Right lobe of liver (tissue), 6 donors: ENCODE measurements at regions not wholly inside any gene's neighbourhood (a gene's known extent, or its start where the extent isn't known, plus 50 kb on each side); places are given as distances from the start of the nearest gene placed in this dataset.

ENCODE experiments used
- ATAC-seq, 4 donors: fragments of 200-7000 bp; cut with Tn5 transposase; one replicate each; pipeline ENCODE4 v1.9.1; 2020; ENCODE audit warnings: mild to moderate bottlenecking in 4 of 4, moderate library complexity in 4 of 4
- DNase-seq, 3 donors: peaks; one replicate each; pipeline ENCODE4 v3.0.0-alpha.2; 2020
- H3K27ac ChIP-seq, 3 donors: fragments of 200-600 bp; one replicate each; pipeline ENCODE4 v1.8.0; 2022
- H3K27me3 ChIP-seq, 2 donors: fragments of 200-600 bp; one replicate each; pipeline ENCODE4 v1.8.0; 2022
- H3K36me3 ChIP-seq, 4 donors: fragments of 200-600 bp; sonication (generic) in 1 of 4; one replicate each; pipeline versions ENCODE4 v1.5.1 to v1.8.0; 2017 to 2022; ENCODE audit warnings: control low read depth in 1 of 4
- H3K4me1 ChIP-seq, 4 donors: fragments of 200-600 bp; sonication (generic) in 1 of 4; one replicate each; pipeline versions ENCODE4 v1.5.1 to v1.8.0; 2017 to 2022; ENCODE audit warnings: control low read depth in 1 of 4
- H3K4me3 ChIP-seq, 3 donors: fragments of 200-600 bp; one replicate each; pipeline ENCODE4 v1.8.0; 2022
- H3K9me3 ChIP-seq, 4 donors: fragments of 200-600 bp; sonication (generic) in 1 of 4; one replicate each; pipeline versions ENCODE4 v1.5.1 to v1.8.0; 2017 to 2022; ENCODE audit warnings: control low read depth in 1 of 4
- CTCF ChIP-seq, 4 donors: fragments of 200-600 bp in 3 of 4; fragments of 450-650 bp in 1 of 4; IDR thresholded peaks; one replicate each; pipeline versions ENCODE4 v1.5.1 to v1.8.0; 2016 to 2022; ENCODE audit warnings: antibody characterized with exemption in 4 of 4, mild to moderate bottlenecking in 2 of 4
- POLR2A ChIP-seq: fragments of 450-650 bp; IDR thresholded peaks from one replicate; pipeline ENCODE4 v1.6.1; 2017; ENCODE audit warnings: antibody characterized with exemption, mild to moderate bottlenecking
- WGBS: methylation state at CpG from one replicate; pipeline ENCODE4 v1.1.6; 2018; ENCODE audit warnings: low coverage, low lambda C conversion rate; ENCODE audit not compliant: insufficient coverage; ENCODE audit errors: missing lambda C conversion rate; 5-methylcytosine and 5-hydroxymethylcytosine counted together
- intact Hi-C, 2 donors: fragments of 100-400 bp; cut with DNase I; formaldehyde crosslinking; loops; one replicate each; pipeline versions ENCODE4 v1.11.2 to v1.14.1; 2022
- donor health status: DM: no; HTN: yes; CAD: no.
- donor health status: DM: no; HTN: no; CAD: no.
- donor health status: DM: no; HTN: no; CAD: no.
- donor health status: DM: no; HTN: yes; CAD: no.
- donor health status: DM: no; HTN: yes; CAD: no.

- no peak for ATAC-seq
- no peak overlapping the region for H3K4me3 ChIP-seq
- no peaks in the 10 kb centered on the region for H3K4me1 ChIP-seq
- H3K36me3 ChIP-seq = no peaks in the 10 kb centered on the region
- H3K27ac ChIP-seq = no peak overlapping the region
- H3K9me3 ChIP-seq = no peaks in the 10 kb centered on the region
- no peak for TF ChIP-seq POLR2A
- no peak for TF ChIP-seq CTCF (IDR thresholded peaks at IDR 0.05)
- 45% methylated on average over 5 of the region's 5 CpGs for WGBS
- no peak for DNase-seq
- intact Hi-C loops = no loop called here
- H3K27me3 ChIP-seq = no peaks in the 10 kb centered on the region
These were observed 1187.4 kb upstream of the NCAM2 start for GRCh38 chr21:19810779-19811178.

DNA sequence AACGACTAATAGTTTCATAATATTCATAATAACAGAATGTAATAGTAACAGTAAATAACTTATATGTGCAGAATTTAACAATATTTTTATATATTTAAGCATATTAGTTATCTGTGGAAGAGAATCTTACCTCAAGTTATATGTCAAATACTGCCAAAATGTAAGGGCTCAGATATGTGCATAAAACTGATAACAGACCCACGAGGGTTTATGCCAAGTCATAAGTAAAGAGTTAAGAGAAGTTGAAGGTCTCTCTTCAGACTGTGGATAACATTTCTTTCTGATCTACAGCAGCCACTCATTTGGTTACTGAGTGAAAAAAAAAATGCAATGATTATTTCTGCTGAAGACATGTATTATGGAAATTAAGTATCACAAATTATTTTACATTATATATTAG lies 1167.8 kb upstream of the NCAM2 start:
- TF ChIP-seq CTCF (IDR thresholded peaks at IDR 0.05) (no peak), POLR2A (no peak)
- H3K36me3 ChIP-seq = no peaks in the 10 kb centered on the region
- DNase-seq (no peak), ATAC-seq (no peak)
- H3K4me3 ChIP-seq = no peak overlapping the region
- WGBS = 28% methylated on average over 2 of the region's 2 CpGs
- no peak overlapping the region for H3K27ac ChIP-seq
- intact Hi-C loops = no loop called here
- no peaks in the 10 kb centered on the region for H3K9me3 ChIP-seq
- no peaks in the 10 kb centered on the region for H3K4me1 ChIP-seq
- no peaks in the 10 kb centered on the region for H3K27me3 ChIP-seq

DNA sequence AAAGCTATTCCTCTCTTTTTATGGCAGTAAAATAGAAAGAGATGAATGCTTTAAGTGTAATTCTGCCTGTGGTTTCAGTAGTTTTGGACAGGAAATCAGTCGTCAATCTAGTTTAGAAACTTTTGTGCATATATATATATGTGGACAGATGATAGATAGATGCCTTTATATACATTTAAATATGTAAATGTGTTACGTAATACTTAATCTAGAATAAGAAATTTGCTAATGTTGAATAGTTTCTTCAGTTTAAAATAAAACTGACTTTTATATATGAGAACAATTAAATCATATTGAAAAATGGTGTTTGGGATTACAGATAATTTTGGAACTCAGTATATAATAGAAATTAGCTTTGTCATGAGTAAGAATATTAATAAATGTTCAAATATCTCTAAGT lies 1165.7 kb upstream of the NCAM2 start:
- H3K4me1 ChIP-seq = no peaks in the 10 kb centered on the region
- ATAC-seq = no peak
- WGBS = 27% methylated on average over 2 of the region's 2 CpGs
- TF ChIP-seq POLR2A (no peak), CTCF (IDR thresholded peaks at IDR 0.05) (no peak)
- H3K27me3 ChIP-seq = no peaks in the 10 kb centered on the region
- no peak for DNase-seq
- H3K9me3 ChIP-seq = no peaks in the 10 kb centered on the region
- H3K4me3 ChIP-seq = no peak overlapping the region
- H3K27ac ChIP-seq = no peak overlapping the region
- intact Hi-C loops = no loop called here
- H3K36me3 ChIP-seq = no peaks in the 10 kb centered on the region

- Histone ChIP-seq H3K27ac (no peak overlapping the region), H3K36me3 (no peaks in the 10 kb centered on the region), H3K9me3 (no peaks in the 10 kb centered on the region), H3K4me1 (no peaks in the 10 kb centered on the region), H3K27me3 (no peaks in the 10 kb centered on the region), H3K4me3 (no peak overlapping the region)
- intact Hi-C loops = no loop called here
- WGBS = 36% methylated on average over 1 of the region's 1 CpG
- TF ChIP-seq CTCF (IDR thresholded peaks at IDR 0.05) (no peak), POLR2A (no peak)
- DNase-seq (no peak), ATAC-seq (no peak)
These were observed 1165.1 kb upstream of the NCAM2 start for GRCh38 chr21:19833082-19833481.

DNA sequence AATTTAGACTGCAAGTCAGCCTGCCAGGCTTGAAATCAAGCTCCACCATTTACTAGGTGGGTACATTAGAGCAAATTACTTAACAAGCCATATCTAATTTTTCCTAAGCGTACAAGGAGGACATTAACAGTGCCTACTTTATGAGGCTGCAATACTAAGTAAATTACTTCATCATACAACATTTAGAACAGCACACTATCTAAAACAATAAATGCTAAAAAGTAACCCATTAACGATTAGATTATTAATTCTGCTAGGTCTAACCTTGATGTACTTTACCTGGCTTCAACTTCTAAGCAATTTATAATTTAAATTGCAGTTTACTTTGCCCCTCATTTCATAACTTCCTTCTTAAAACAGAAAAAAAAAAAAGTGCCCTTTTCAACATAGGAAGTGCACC lies 1155.6 kb upstream of the NCAM2 start:
- 56% methylated on average over 2 of the region's 2 CpGs for WGBS
- intact Hi-C loops = no loop called here
- no peak for DNase-seq
- TF ChIP-seq POLR2A (no peak), CTCF (IDR thresholded peaks at IDR 0.05) (no peak)
- Histone ChIP-seq H3K27me3 (no peaks in the 10 kb centered on the region), H3K27ac (no peak overlapping the region), H3K9me3 (no peaks in the 10 kb centered on the region), H3K4me1 (no peaks in the 10 kb centered on the region), H3K36me3 (no peaks in the 10 kb centered on the region), H3K4me3 (no peak overlapping the region)
- no peak for ATAC-seq
